ENCODE measurements at regions not wholly inside any gene's neighbourhood (a gene's known extent, or its start where the extent isn't known, plus 50 kb on each side); places are given as distances from the start of the nearest gene placed in this dataset.

- no peak overlapping the region for H3K4me3 ChIP-seq (replicated peaks; ENCODE audit: low read depth, low read length)
- DNase-seq (ENCODE audit: extremely low read depth, low read depth): no peak
- TF ChIP-seq CTCF (IDR thresholded peaks at IDR 0.05; ENCODE audit: low read depth, low read length, missing control alignments): no peak
Measured at GRCh38 chr3:177538750-177539730, 341.8 kb upstream of the TBL1XR1 start.

GRCh38 chr3:177541541-177541940, 344.3 kb upstream of the TBL1XR1 start:
- TF ChIP-seq CTCF (IDR thresholded peaks at IDR 0.05; ENCODE audit: low read depth, low read length, missing control alignments): no peak
- DNase-seq (ENCODE audit: extremely low read depth, low read depth): no peak
- no peak overlapping the region for H3K4me3 ChIP-seq (replicated peaks; ENCODE audit: low read depth, low read length)

GRCh38 chr3:177545964-177546363, 348.7 kb upstream of the TBL1XR1 start:
- TF ChIP-seq CTCF (IDR thresholded peaks at IDR 0.05; ENCODE audit: low read depth, low read length, missing control alignments): no peak
- no peak overlapping the region for H3K4me3 ChIP-seq (replicated peaks; ENCODE audit: low read depth, low read length)
- peak; percentile 44 for DNase-seq (ENCODE audit: extremely low read depth, low read depth)

- no peak overlapping the region for H3K4me3 ChIP-seq (replicated peaks; ENCODE audit: low read depth, low read length)
- DNase-seq (ENCODE audit: extremely low read depth, low read depth): no peak
- no peak for TF ChIP-seq CTCF (IDR thresholded peaks at IDR 0.05; ENCODE audit: low read depth, low read length, missing control alignments)
Measured at GRCh38 chr3:177547711-177548350, 350.5 kb upstream of the TBL1XR1 start.

GRCh38 chr3:177550667-177551066, 353.4 kb upstream of the TBL1XR1 start:
- TF ChIP-seq CTCF (IDR thresholded peaks at IDR 0.05; ENCODE audit: low read depth, low read length, missing control alignments): no peak
- no peak overlapping the region for H3K4me3 ChIP-seq (replicated peaks; ENCODE audit: low read depth, low read length)
- DNase-seq (ENCODE audit: extremely low read depth, low read depth): no peak

GRCh38 chr3:177551431-177551836, 354.2 kb upstream of the TBL1XR1 start:
- no peak for DNase-seq (ENCODE audit: extremely low read depth, low read depth)
- H3K4me3 ChIP-seq (replicated peaks; ENCODE audit: low read depth, low read length): no peak overlapping the region
- TF ChIP-seq CTCF (IDR thresholded peaks at IDR 0.05; ENCODE audit: low read depth, low read length, missing control alignments): no peak

Measured in HFF-Myc (cell line).